ENCODE measurements at regions not wholly inside any gene's neighbourhood (a gene's known extent, or its start where the extent isn't known, plus 50 kb on each side); places are given as distances from the start of the nearest gene placed in this dataset.

DNA sequence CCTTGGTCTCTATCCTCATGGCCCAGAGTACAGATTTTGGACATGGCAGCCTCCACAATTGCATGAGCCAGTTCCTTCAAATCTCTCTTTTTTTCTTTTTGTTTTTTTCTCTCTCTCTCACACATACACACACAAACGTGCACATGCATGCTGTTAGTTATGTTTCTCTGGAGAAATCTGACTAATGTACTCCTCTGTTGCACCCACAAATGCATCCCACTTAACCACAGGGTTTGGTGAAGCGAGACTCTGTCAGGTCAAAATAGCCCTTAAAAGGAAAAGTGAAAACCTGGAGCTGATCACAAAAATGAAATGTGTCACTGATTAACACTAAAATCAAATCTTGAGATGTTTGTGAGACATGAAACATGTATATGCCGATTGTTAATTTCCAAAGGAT, 374.6 kb upstream of the ARGLU1 start:
- TF ChIP-seq ZFP3 (CRISPR knock-in tag; IDR thresholded peaks at IDR 0.05), result no peak
- no peak for TF ChIP-seq ZNF70 (CRISPR knock-in tag; IDR thresholded peaks at IDR 0.05)
- no peak for TF ChIP-seq TCF4 (CRISPR knock-in tag; IDR thresholded peaks at IDR 0.05; ENCODE audit: borderline replicate concordance)
- TF ChIP-seq ZC3H10 (CRISPR knock-in tag; IDR thresholded peaks at IDR 0.05), result no peak
- TF ChIP-seq, protein P1, sequence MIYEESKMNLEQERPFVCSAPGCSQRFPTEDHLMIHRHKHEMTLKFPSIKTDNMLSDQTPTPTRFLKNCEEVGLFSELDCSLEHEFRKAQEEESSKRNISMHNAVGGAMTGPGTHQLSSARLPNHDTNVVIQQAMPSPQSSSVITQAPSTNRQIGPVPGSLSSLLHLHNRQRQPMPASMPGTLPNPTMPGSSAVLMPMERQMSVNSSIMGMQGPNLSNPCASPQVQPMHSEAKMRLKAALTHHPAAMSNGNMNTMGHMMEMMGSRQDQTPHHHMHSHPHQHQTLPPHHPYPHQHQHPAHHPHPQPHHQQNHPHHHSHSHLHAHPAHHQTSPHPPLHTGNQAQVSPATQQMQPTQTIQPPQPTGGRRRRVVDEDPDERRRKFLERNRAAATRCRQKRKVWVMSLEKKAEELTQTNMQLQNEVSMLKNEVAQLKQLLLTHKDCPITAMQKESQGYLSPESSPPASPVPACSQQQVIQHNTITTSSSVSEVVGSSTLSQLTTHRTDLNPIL (CRISPR knock-in tag; IDR thresholded peaks at IDR 0.05; ENCODE audit: low read depth), result no peak
- TF ChIP-seq CSDC2 (CRISPR knock-in tag; IDR thresholded peaks at IDR 0.05), result no peak
- ATAC-seq, result no peak

DNA sequence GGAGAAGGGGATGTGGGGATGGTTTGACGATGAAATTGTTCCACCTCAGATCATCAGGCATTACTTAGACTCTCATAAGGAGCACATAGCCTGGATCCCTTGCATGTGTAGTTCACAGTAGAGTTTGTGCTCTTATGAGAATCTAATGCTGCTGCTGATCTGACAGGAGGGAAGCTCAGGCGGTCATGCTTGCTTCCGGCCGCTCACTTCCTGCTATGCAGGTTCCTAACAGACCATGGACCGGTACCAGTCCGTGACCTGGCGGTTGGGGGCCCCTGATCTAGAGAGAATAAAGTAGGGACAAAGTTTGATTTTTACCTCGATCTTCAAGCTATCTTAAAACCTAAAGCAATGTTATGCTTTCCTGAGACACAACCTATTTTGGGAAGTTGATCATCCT, 373.8 kb upstream of the ARGLU1 start:
- TF ChIP-seq ARNTL (CRISPR knock-in tag; IDR thresholded peaks at IDR 0.05; ENCODE audit: borderline replicate concordance, low read depth) (no peak), ESRRG (CRISPR knock-in tag; IDR thresholded peaks at IDR 0.05) (no peak), TCF4 (CRISPR knock-in tag; IDR thresholded peaks at IDR 0.05; ENCODE audit: borderline replicate concordance) (no peak), RARB (CRISPR knock-in tag; IDR thresholded peaks at IDR 0.05) (no peak), ZNF70 (CRISPR knock-in tag; IDR thresholded peaks at IDR 0.05) (no peak), BACH2 (CRISPR knock-in tag; IDR thresholded peaks at IDR 0.05; ENCODE audit: borderline replicate concordance) (no peak), ZFP30 (CRISPR knock-in tag; IDR thresholded peaks at IDR 0.05) (no peak)
- TF ChIP-seq, protein P2, sequence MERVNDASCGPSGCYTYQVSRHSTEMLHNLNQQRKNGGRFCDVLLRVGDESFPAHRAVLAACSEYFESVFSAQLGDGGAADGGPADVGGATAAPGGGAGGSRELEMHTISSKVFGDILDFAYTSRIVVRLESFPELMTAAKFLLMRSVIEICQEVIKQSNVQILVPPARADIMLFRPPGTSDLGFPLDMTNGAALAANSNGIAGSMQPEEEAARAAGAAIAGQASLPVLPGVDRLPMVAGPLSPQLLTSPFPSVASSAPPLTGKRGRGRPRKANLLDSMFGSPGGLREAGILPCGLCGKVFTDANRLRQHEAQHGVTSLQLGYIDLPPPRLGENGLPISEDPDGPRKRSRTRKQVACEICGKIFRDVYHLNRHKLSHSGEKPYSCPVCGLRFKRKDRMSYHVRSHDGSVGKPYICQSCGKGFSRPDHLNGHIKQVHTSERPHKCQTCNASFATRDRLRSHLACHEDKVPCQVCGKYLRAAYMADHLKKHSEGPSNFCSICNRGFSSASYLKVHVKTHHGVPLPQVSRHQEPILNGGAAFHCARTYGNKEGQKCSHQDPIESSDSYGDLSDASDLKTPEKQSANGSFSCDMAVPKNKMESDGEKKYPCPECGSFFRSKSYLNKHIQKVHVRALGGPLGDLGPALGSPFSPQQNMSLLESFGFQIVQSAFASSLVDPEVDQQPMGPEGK (CRISPR knock-in tag; IDR thresholded peaks at IDR 0.05; ENCODE audit: borderline replicate concordance), result no peak
- TF ChIP-seq, protein P3, sequence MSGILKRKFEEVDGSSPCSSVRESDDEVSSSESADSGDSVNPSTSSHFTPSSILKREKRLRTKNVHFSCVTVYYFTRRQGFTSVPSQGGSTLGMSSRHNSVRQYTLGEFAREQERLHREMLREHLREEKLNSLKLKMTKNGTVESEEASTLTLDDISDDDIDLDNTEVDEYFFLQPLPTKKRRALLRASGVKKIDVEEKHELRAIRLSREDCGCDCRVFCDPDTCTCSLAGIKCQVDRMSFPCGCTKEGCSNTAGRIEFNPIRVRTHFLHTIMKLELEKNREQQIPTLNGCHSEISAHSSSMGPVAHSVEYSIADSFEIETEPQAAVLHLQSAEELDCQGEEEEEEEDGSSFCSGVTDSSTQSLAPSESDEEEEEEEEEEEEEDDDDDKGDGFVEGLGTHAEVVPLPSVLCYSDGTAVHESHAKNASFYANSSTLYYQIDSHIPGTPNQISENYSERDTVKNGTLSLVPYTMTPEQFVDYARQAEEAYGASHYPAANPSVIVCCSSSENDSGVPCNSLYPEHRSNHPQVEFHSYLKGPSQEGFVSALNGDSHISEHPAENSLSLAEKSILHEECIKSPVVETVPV (CRISPR knock-in tag; IDR thresholded peaks at IDR 0.05), result no peak
- TF ChIP-seq, protein P1 (CRISPR knock-in tag; IDR thresholded peaks at IDR 0.05; ENCODE audit: low read depth), result no peak
- no peak for ATAC-seq

DNA sequence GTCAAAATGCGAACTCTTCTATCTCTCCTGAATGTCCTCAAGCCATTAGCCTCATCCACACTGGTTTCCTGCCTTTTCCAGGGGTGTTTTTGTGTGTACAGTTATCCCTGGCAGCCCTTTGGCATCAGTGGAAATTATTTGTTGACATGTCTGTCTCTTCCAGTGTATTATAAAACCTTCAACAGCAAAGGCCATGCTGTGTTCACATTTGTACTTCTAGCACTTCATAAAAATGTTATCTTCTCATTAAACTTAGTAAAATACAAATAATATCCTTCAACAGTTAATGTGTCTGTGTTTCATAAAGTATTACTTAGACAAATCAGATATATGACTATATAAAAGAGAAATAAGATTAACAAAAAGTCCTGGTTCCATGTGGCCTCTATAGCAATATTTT, 359.5 kb upstream of the ARGLU1 start:
- no peak for TF ChIP-seq PPARA (CRISPR knock-in tag; IDR thresholded peaks at IDR 0.05; ENCODE audit: borderline replicate concordance)
- no peak for TF ChIP-seq SNAI2 (CRISPR knock-in tag; IDR thresholded peaks at IDR 0.05)
- TF ChIP-seq, protein P4, sequence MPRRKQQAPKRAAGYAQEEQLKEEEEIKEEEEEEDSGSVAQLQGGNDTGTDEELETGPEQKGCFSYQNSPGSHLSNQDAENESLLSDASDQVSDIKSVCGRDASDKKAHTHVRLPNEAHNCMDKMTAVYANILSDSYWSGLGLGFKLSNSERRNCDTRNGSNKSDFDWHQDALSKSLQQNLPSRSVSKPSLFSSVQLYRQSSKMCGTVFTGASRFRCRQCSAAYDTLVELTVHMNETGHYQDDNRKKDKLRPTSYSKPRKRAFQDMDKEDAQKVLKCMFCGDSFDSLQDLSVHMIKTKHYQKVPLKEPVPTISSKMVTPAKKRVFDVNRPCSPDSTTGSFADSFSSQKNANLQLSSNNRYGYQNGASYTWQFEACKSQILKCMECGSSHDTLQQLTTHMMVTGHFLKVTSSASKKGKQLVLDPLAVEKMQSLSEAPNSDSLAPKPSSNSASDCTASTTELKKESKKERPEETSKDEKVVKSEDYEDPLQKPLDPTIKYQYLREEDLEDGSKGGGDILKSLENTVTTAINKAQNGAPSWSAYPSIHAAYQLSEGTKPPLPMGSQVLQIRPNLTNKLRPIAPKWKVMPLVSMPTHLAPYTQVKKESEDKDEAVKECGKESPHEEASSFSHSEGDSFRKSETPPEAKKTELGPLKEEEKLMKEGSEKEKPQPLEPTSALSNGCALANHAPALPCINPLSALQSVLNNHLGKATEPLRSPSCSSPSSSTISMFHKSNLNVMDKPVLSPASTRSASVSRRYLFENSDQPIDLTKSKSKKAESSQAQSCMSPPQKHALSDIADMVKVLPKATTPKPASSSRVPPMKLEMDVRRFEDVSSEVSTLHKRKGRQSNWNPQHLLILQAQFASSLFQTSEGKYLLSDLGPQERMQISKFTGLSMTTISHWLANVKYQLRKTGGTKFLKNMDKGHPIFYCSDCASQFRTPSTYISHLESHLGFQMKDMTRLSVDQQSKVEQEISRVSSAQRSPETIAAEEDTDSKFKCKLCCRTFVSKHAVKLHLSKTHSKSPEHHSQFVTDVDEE (CRISPR knock-in tag; IDR thresholded peaks at IDR 0.05), result no peak
- TF ChIP-seq, protein P1 (CRISPR knock-in tag; IDR thresholded peaks at IDR 0.05; ENCODE audit: low read depth), result no peak
- TF ChIP-seq ZNF565 (CRISPR knock-in tag; conservative IDR thresholded peaks at IDR 0.05; ENCODE audit: low read depth), result no peak
- TF ChIP-seq ARNTL (CRISPR knock-in tag; IDR thresholded peaks at IDR 0.05; ENCODE audit: borderline replicate concordance, low read depth), result no peak
- TF ChIP-seq OSR1 (CRISPR knock-in tag; IDR thresholded peaks at IDR 0.05), result no peak
- TF ChIP-seq ISL1 (CRISPR knock-in tag; IDR thresholded peaks at IDR 0.05), result no peak
- no peak for TF ChIP-seq BACH2 (CRISPR knock-in tag; IDR thresholded peaks at IDR 0.05; ENCODE audit: borderline replicate concordance)
- no peak for TF ChIP-seq GLIS3 (CRISPR knock-in tag; IDR thresholded peaks at IDR 0.05)
- no peak for ATAC-seq
